Tibial artery (tissue), 4 donors: ENCODE measurements at regions not wholly inside any gene's neighbourhood (a gene's known extent, or its start where the extent isn't known, plus 50 kb on each side); places are given as distances from the start of the nearest gene placed in this dataset.

Experiments used
- DNase-seq, 2 donors: peaks; one replicate each; pipeline ENCODE4 v3.0.0-alpha.2; 2019
- H3K27ac ChIP-seq, 2 donors: fragments of 200-600 bp; sonication (generic) in 1 of 2; 1 replicate in 1 of 2; 2 replicates in 1 of 2; pipeline ENCODE4 v1.5.1; 2018 to 2019; ENCODE audit warnings: mild to moderate bottlenecking in 1 of 2
- H3K27me3 ChIP-seq, 2 donors: fragments of 200-600 bp; sonication (generic) in 1 of 2; one replicate each; pipeline versions ENCODE4 v1.5.1 to v1.6.0; 2016 to 2019
- H3K36me3 ChIP-seq, 3 donors: fragments of 200-600 bp; sonication (generic) in 2 of 3; one replicate each; pipeline ENCODE4 v1.5.1; 2016 to 2019; ENCODE audit warnings: mild to moderate bottlenecking in 2 of 3
- H3K4me1 ChIP-seq, 4 donors: fragments of 200-600 bp; sonication (generic) in 2 of 4; 1 replicate in 3 of 4; 2 replicates in 1 of 4; pipeline ENCODE4 v1.5.1; 2016 to 2019
- H3K4me3 ChIP-seq, 2 donors: fragments of 200-600 bp; sonication (generic) in 1 of 2; 1 replicate in 1 of 2; 2 replicates in 1 of 2; pipeline ENCODE4 v1.5.1; 2018 to 2019; ENCODE audit warnings: mild to moderate bottlenecking in 2 of 2
- H3K9me3 ChIP-seq, 3 donors: fragments of 200-600 bp; sonication (generic) in 1 of 3; one replicate each; pipeline ENCODE4 v1.5.1; 2016 to 2019
- intact Hi-C: fragments of 100-400 bp; cut with DNase I; formaldehyde crosslinking; loops from one replicate; pipeline ENCODE4 v1.15.0; 2023; ENCODE audit warnings: low total_unique reads
- TF ChIP-seq, protein P1 (sequence below), 2 experiments: fragments of 200-600 bp in 1 of 2; fragments of 450-650 bp in 1 of 2; IDR thresholded peaks; one replicate each; pipeline ENCODE4 v1.5.1; 2017 to 2019; ENCODE audit warnings: antibody characterized with exemption in 2 of 2, mild to moderate bottlenecking in 1 of 2, moderate library complexity in 1 of 2

DNA sequence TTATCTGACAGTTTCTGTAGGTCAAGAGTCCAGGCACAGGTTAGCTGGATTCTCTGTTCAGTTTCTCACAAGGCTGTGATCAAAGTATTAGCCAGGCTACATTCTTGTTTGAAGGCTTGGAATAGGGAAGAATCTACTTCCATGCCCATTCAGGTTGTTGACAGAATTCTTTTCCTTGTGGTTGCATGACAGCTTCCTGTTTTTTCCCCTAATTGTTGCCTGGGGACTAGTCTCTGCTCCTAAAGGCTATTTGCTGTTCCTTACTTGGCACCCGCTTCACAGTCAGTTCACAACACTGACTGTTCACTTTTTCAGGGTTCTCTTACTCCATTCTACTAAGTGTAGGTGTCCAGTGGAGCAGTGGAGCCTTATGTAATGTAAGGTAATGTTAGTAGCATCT is 115.4 kb upstream of the GBE1 start:
- intact Hi-C loops = no loop called here
- H3K36me3 ChIP-seq = no peaks in the 10 kb centered on the region

DNA sequence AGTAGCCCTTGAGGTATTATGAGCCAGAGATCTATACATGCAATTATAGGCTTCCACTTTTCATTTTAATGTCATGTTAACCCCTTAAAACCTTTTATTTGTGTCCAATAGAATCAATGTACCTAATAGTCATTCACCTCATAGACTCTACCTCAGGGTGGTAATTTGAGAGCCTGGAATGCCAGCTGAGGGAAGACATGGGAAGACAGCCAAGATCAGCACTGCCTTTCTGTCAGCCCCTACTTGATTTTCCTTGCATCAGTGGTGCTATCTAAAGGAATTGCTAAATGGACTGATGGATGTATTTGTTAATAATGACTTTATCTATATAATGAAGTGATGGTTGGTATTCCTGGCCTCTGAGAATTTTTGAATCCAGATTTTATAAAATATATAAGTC is 113.3 kb upstream of the GBE1 start:
- intact Hi-C loops = no loop called here
- Histone ChIP-seq H3K27me3 (no peaks in the 10 kb centered on the region), H3K36me3 (no peaks in the 10 kb centered on the region), H3K4me3 (no peak overlapping the region), H3K27ac (no peak overlapping the region), H3K4me1 (peaks cover 0 to 1% (median 0%) of the 10 kb centered on the region in 4 donors), H3K9me3 (peaks cover 0 to 6% (median 0%) of the 10 kb centered on the region in 3 donors)
- TF ChIP-seq, protein P1, sequence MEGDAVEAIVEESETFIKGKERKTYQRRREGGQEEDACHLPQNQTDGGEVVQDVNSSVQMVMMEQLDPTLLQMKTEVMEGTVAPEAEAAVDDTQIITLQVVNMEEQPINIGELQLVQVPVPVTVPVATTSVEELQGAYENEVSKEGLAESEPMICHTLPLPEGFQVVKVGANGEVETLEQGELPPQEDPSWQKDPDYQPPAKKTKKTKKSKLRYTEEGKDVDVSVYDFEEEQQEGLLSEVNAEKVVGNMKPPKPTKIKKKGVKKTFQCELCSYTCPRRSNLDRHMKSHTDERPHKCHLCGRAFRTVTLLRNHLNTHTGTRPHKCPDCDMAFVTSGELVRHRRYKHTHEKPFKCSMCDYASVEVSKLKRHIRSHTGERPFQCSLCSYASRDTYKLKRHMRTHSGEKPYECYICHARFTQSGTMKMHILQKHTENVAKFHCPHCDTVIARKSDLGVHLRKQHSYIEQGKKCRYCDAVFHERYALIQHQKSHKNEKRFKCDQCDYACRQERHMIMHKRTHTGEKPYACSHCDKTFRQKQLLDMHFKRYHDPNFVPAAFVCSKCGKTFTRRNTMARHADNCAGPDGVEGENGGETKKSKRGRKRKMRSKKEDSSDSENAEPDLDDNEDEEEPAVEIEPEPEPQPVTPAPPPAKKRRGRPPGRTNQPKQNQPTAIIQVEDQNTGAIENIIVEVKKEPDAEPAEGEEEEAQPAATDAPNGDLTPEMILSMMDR (IDR thresholded peaks at IDR 0.05) = no peak
- no peak for DNase-seq

More for the DNA sequence above, 115.4 kb upstream of the GBE1 start:
- DNase-seq = no peak
- Histone ChIP-seq H3K4me1 (no peaks in the 10 kb centered on the region), H3K9me3 (peaks cover 0 to 6% (median 0%) of the 10 kb centered on the region in 3 donors), H3K27me3 (no peaks in the 10 kb centered on the region), H3K27ac (no peak overlapping the region), H3K4me3 (no peak overlapping the region)
- TF ChIP-seq, protein P1 (IDR thresholded peaks at IDR 0.05) = no peak

DNA sequence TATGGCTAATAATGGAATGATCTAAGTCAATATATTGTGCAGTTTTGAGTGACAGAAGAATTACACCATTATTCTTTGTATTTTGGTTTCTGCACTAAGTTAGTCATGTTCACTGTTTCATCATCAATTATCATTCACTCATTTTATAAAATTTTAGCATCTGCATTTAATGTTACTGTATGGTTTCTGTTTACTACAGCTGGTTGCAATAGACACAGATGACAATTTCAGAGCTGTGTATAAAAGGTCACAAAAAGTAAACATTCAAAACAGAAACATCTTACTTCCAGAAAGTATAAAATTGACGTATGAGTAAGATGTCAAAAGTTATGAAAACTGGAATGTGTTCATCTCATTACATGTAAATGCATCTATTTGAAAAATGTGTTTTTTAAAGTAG is 111.1 kb upstream of the GBE1 start:
- H3K27me3 ChIP-seq = no peaks in the 10 kb centered on the region
- TF ChIP-seq, protein P1 (IDR thresholded peaks at IDR 0.05) = no peak
- no peaks in the 10 kb centered on the region for H3K9me3 ChIP-seq
- intact Hi-C loops = no loop called here
- no peaks in the 10 kb centered on the region for H3K36me3 ChIP-seq
- no peak for DNase-seq
- no peak overlapping the region for H3K27ac ChIP-seq
- H3K4me1 ChIP-seq = peaks cover 0 to 11% (median 0%) of the 10 kb centered on the region in 4 donors
- no peak overlapping the region for H3K4me3 ChIP-seq

DNA sequence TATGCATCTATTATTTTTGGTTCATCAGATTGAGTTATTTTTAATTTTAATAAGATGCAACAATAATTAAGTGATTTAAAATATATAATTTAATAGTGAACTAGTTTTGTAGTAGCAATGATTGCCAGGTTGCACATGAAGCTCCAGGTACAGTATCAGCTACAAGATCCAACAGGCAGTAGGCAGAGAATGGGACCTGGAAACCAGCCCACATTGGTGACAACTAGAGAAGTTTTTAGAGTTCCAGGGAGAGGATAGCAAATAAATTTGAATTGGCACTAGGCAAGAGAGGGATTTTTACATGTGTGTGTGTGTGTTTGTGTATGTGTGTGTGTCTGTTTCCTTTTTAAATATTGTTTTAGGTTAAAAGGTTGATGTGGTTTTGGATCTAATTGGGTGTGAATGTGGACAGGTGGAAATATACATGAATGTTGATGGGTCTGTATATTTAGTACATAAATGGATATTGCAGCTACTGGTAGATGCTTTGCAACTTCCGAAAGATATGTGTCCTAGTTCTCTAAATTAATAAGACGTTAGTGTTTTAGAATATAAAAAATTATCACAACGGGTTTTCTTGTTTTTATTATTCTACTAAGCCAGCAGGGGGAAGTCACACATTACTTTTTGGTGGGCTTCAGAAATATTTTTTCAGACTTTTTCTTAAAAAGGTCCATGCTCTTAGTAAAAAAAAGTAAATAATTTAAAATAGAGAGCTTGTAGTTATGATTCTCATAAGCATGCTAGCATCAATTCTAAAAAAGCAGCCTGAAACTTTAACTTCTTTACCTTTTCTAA is 110.1 kb upstream of the GBE1 start:
- DNase-seq = no peak
- no peaks in the 10 kb centered on the region for H3K36me3 ChIP-seq
- H3K4me1 ChIP-seq = peaks cover 0 to 11% (median 0%) of the 10 kb centered on the region in 4 donors
- no peaks in the 10 kb centered on the region for H3K27me3 ChIP-seq
- TF ChIP-seq, protein P1 (IDR thresholded peaks at IDR 0.05) = no peak
- H3K4me3 ChIP-seq = no peak overlapping the region
- no peak overlapping the region for H3K27ac ChIP-seq
- intact Hi-C loops = no loop called here
- no peaks in the 10 kb centered on the region for H3K9me3 ChIP-seq

DNA sequence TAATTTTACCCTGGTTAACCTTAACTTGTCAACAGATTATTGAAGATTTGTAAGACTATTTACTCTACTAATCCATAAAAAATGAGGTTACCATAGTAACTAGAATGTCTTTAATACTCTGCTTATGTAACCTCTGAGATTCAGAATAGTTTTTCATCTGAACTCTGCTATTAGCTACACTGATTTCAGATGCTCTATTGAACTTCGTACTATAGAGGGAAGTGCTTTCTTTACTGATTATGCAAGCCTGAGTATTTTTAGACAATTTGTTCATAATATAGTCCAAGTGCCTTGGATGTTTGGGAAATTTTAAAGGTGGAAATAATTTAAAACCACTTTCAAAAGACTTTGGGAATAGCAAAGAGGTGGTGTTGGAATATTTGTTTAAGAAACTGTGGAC is 107.9 kb upstream of the GBE1 start:
- DNase-seq = no peak
- H3K9me3 ChIP-seq = no peaks in the 10 kb centered on the region
- no peaks in the 10 kb centered on the region for H3K27me3 ChIP-seq
- no peaks in the 10 kb centered on the region for H3K36me3 ChIP-seq
- peaks cover 0 to 11% (median 0%) of the 10 kb centered on the region in 4 donors for H3K4me1 ChIP-seq
- intact Hi-C loops = no loop called here
- H3K4me3 ChIP-seq = no peak overlapping the region
- H3K27ac ChIP-seq = no peak overlapping the region
- TF ChIP-seq, protein P1 (IDR thresholded peaks at IDR 0.05) = no peak
